Keratinocyte (primary cell): ENCODE measurements at regions not wholly inside any gene's neighbourhood (a gene's known extent, or its start where the extent isn't known, plus 50 kb on each side); places are given as distances from the start of the nearest gene placed in this dataset.

Experiments used
- DNase-seq: peaks from one replicate; pipeline ENCODE4 v3.0.0-alpha.2; 2011; ENCODE audit warnings: low read depth, missing footprints, low spot score
- FAIRE-seq: peaks from 2 replicates; lab custom pipeline; 2011; peaks lifted over from hg19 to GRCh38; lab: Jason Lieb, UNC
- H2AFZ ChIP-seq: 2 replicates; pipeline ENCODE4 v1.6.0; 2012; ENCODE audit warnings: low read length, control low read depth, inconsistent platforms; ENCODE audit not compliant: control insufficient read depth
- H3K27ac ChIP-seq: 2 replicates; pipeline ENCODE4 v1.5.1; 2011; ENCODE audit warnings: low read length; ENCODE audit not compliant: control insufficient read depth, insufficient read depth
- H3K27me3 ChIP-seq: 3 replicates; pipeline ENCODE4 v1.6.0; 2011; ENCODE audit warnings: low read length; ENCODE audit not compliant: control insufficient read depth, insufficient read depth; ENCODE audit errors: extremely low read depth
- H3K36me3 ChIP-seq, 2 experiments: 2 replicates in 1 of 2; 3 replicates in 1 of 2; pipeline ENCODE4 v1.5.1; 2011; ENCODE audit warnings: low read length in 2 of 2, mild to moderate bottlenecking in 1 of 2; ENCODE audit not compliant: control insufficient read depth in 2 of 2, insufficient read depth in 2 of 2; ENCODE audit errors: extremely low read depth in 1 of 2
- H3K4me1 ChIP-seq: 3 replicates; pipeline ENCODE4 v1.5.1; 2011; ENCODE audit warnings: low read length; ENCODE audit not compliant: control insufficient read depth, insufficient read depth; ENCODE audit errors: extremely low read depth
- H3K4me2 ChIP-seq: 3 replicates; pipeline ENCODE4 v1.6.0; 2011; ENCODE audit warnings: low read depth, low read length; ENCODE audit not compliant: control insufficient read depth, insufficient read depth; ENCODE audit errors: extremely low read depth
- H3K4me3 ChIP-seq, 3 experiments: fragments of 200-600 bp in 1 of 3; sonication (generic) in 1 of 3; 2 replicates in 2 of 3; 3 replicates in 1 of 3; pipeline ENCODE4 v1.5.1; 2011 to 2016; ENCODE audit warnings: low read length in 3 of 3, mild to moderate bottlenecking in 3 of 3, control low read depth in 2 of 3, inconsistent platforms in 1 of 3, low read depth in 1 of 3, mixed read lengths in 1 of 3, mixed run types in 1 of 3, moderate library complexity in 1 of 3; ENCODE audit not compliant: control insufficient read depth in 2 of 3, insufficient read depth in 2 of 3; ENCODE audit errors: extremely low read depth in 1 of 3
- H3K79me2 ChIP-seq: 2 replicates; pipeline ENCODE4 v1.6.0; 2012; ENCODE audit warnings: low read length; ENCODE audit not compliant: control insufficient read depth, insufficient read depth
- H3K9ac ChIP-seq: 3 replicates; pipeline ENCODE4 v1.6.0; 2011; ENCODE audit warnings: low read length; ENCODE audit not compliant: control insufficient read depth, insufficient read depth; ENCODE audit errors: extremely low read depth
- H3K9me1 ChIP-seq: 3 replicates; pipeline ENCODE4 v1.6.0; 2011; ENCODE audit warnings: low read length; ENCODE audit not compliant: control insufficient read depth, insufficient read depth; ENCODE audit errors: extremely low read depth
- H3K9me3 ChIP-seq: 2 replicates; pipeline ENCODE4 v1.5.1; 2012; ENCODE audit warnings: low read depth, low read length; ENCODE audit not compliant: control insufficient read depth
- H4K20me1 ChIP-seq: 3 replicates; pipeline ENCODE4 v1.6.0; 2011; ENCODE audit warnings: low read length; ENCODE audit not compliant: control insufficient read depth, insufficient read depth; ENCODE audit errors: extremely low read depth
- CTCF ChIP-seq, 3 experiments: IDR thresholded peaks in 1 of 3; conservative IDR thresholded peaks in 1 of 3; optimal IDR thresholded peaks in 1 of 3; 2 replicates in 2 of 3; 3 replicates in 1 of 3; pipeline versions ENCODE3 to v1.5.1; 2011; ENCODE audit warnings: low read length in 3 of 3, mild to moderate bottlenecking in 3 of 3, moderate library complexity in 2 of 3, control low read depth in 1 of 3, inconsistent platforms in 1 of 3; ENCODE audit not compliant: insufficient read depth in 2 of 3; ENCODE audit errors: extremely low read depth in 1 of 3
- EZH2 ChIP-seq: IDR thresholded peaks from one replicate; pipeline ENCODE4 v1.6.1; 2012; ENCODE audit warnings: inconsistent platforms, mild to moderate bottlenecking, low read length, moderate library complexity
- dilution Hi-C: fragments of 300-500 bp; cut with MboI; formaldehyde crosslinking; loops from one replicate; pipeline ENCODE4 v1.7.0; 2020; ENCODE audit warnings: low sequenced_read_pairs; ENCODE audit not compliant: extremely low pct_ligation_motif_present

DNA sequence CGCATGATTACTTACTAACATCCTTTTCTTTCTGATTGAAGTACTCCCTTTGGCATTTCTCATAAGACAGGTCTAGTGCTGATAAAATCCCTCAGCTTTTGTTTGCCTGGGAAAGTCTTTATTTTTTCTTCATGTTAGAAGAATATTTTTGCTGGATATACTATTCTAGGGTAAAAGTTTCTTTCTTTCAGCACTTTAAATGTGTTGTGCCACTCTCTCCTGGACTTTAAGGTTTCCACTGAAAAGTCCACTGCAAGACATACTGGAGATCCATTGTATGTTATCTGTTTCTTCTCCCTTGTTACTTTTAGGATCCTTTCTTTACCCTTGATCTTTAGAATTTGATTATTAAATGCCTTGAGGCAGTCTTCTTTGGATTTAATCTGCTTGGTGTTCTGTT, 796.7 kb downstream of the UQCRFS1 start:
- no peak for DNase-seq
- Histone ChIP-seq H2AFZ (no peak overlapping the region), H3K27ac (no peak overlapping the region), H3K4me2 (no peak overlapping the region), H3K79me2 (no peaks in the 10 kb centered on the region), H3K9ac (no peak overlapping the region), H3K9me3 (peaks cover 3% of the 10 kb centered on the region), H3K4me3 (no peak overlapping the region), H3K27me3 (no peaks in the 10 kb centered on the region), H3K36me3 (no peaks in the 10 kb centered on the region), H4K20me1 (no peaks in the 10 kb centered on the region), H3K9me1 (no peaks in the 10 kb centered on the region), H3K4me1 (no peaks in the 10 kb centered on the region)
- TF ChIP-seq CTCF (optimal IDR thresholded peaks at IDR 0.05 in 1 of 3, IDR thresholded peaks at IDR 0.05 in 1 of 3, conservative IDR thresholded peaks at IDR 0.05 in 1 of 3; ENCODE audit: extremely low read depth in 1 of 3, insufficient read depth in 2 of 3, low read length in 3 of 3) (no peak), EZH2 (no peak)
- no peak for FAIRE-seq
- dilution Hi-C loops, result no loop called here

DNA sequence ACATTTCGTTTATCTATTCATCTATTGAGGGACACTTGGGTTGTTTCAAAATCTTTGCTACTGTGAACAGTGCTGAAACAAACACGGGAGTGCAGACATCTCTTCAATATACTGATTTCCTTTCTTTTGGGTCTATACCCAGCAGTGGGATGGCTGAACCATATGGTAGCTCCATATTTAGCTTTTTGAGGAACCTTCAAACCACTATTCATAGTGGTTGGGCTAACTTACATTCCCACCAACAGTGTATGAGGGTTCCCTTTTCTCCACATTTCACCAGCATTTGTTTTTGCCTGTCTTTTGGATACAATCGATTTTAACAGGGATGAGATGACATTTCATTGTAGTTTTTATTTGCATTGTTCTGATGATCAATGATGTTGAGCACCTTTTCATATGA, 798.2 kb downstream of the UQCRFS1 start:
- Histone ChIP-seq H3K9ac (no peak overlapping the region), H3K4me2 (no peak overlapping the region), H3K9me3 (peaks cover 3% of the 10 kb centered on the region), H3K9me1 (no peaks in the 10 kb centered on the region), H3K79me2 (no peaks in the 10 kb centered on the region), H3K4me1 (no peaks in the 10 kb centered on the region), H3K27ac (no peak overlapping the region), H4K20me1 (no peaks in the 10 kb centered on the region), H2AFZ (no peak overlapping the region), H3K4me3 (no peak overlapping the region), H3K27me3 (no peaks in the 10 kb centered on the region), H3K36me3 (no peaks in the 10 kb centered on the region)
- FAIRE-seq, result no peak
- dilution Hi-C loops, result no loop called here
- no peak for DNase-seq
- TF ChIP-seq CTCF (optimal IDR thresholded peaks at IDR 0.05 in 1 of 3, IDR thresholded peaks at IDR 0.05 in 1 of 3, conservative IDR thresholded peaks at IDR 0.05 in 1 of 3; ENCODE audit: extremely low read depth in 1 of 3, insufficient read depth in 2 of 3, low read length in 3 of 3), result no peak
- no peak for TF ChIP-seq EZH2
